GM23338 (cell line): ENCODE measurements at regions not wholly inside any gene's neighbourhood (a gene's known extent, or its start where the extent isn't known, plus 50 kb on each side); places are given as distances from the start of the nearest gene placed in this dataset.

Experiments
- EZH2 ChIP-seq: fragments of 200-600 bp; sonication (generic); IDR thresholded peaks from one replicate; pipeline ENCODE4 v1.8.0; 2017; ENCODE audit warnings: antibody characterized with exemption, mild to moderate bottlenecking, low read depth; ENCODE audit not compliant: unreplicated experiment
- EZH2phosphoT487 ChIP-seq: fragments of 200-600 bp; sonication (generic); IDR thresholded peaks from one replicate; pipeline ENCODE4 v1.8.1; 2018; ENCODE audit warnings: antibody characterized with exemption; ENCODE audit not compliant: unreplicated experiment
- NANOG ChIP-seq: IDR thresholded peaks from 2 replicates; pipeline ENCODE4 v1.6.1; 2016; ENCODE audit warnings: antibody characterized with exemption, borderline replicate concordance
- TF ChIP-seq, protein P1 (sequence below), 2 experiments: fragments of 200-600 bp in 1 of 2; sonication (generic) in 1 of 2; conservative IDR thresholded peaks; 2 replicates each; pipeline versions ENCODE4 v1.5.1 to v1.6.1; 2016 to 2017; ENCODE audit warnings: antibody characterized with exemption in 2 of 2, low read depth in 2 of 2, mild to moderate bottlenecking in 2 of 2, moderate library complexity in 1 of 2
- TF ChIP-seq, protein P2 (sequence below): IDR thresholded peaks from one replicate; pipeline ENCODE4 v1.6.1; 2018; ENCODE audit warnings: antibody characterized with exemption; ENCODE audit not compliant: unreplicated experiment

DNA sequence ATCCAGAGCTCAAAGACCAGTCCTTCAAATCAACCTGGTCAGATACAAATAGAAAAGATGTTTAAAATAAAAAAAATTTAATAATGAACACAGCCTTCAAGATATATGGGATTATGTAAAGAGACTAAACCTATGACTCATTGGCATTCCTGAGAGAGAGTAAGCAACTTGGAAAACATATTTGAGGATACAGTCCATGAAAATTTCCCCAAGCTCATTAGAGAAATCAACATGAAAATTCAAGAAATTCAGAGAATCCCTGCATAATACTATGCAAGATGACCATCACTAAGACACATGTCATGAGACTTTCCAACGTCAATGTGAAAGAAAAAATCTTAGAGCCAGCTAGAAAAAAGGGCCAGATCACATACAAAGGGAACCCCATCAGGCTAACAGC is 512.9 kb upstream of the PTGER4 start:
- no peak for TF ChIP-seq NANOG
- TF ChIP-seq, protein P1, sequence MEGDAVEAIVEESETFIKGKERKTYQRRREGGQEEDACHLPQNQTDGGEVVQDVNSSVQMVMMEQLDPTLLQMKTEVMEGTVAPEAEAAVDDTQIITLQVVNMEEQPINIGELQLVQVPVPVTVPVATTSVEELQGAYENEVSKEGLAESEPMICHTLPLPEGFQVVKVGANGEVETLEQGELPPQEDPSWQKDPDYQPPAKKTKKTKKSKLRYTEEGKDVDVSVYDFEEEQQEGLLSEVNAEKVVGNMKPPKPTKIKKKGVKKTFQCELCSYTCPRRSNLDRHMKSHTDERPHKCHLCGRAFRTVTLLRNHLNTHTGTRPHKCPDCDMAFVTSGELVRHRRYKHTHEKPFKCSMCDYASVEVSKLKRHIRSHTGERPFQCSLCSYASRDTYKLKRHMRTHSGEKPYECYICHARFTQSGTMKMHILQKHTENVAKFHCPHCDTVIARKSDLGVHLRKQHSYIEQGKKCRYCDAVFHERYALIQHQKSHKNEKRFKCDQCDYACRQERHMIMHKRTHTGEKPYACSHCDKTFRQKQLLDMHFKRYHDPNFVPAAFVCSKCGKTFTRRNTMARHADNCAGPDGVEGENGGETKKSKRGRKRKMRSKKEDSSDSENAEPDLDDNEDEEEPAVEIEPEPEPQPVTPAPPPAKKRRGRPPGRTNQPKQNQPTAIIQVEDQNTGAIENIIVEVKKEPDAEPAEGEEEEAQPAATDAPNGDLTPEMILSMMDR (conservative IDR thresholded peaks at IDR 0.05; ENCODE audit: low read depth in 2 of 2): no peak
- no peak for TF ChIP-seq EZH2phosphoT487
- TF ChIP-seq, protein P2, sequence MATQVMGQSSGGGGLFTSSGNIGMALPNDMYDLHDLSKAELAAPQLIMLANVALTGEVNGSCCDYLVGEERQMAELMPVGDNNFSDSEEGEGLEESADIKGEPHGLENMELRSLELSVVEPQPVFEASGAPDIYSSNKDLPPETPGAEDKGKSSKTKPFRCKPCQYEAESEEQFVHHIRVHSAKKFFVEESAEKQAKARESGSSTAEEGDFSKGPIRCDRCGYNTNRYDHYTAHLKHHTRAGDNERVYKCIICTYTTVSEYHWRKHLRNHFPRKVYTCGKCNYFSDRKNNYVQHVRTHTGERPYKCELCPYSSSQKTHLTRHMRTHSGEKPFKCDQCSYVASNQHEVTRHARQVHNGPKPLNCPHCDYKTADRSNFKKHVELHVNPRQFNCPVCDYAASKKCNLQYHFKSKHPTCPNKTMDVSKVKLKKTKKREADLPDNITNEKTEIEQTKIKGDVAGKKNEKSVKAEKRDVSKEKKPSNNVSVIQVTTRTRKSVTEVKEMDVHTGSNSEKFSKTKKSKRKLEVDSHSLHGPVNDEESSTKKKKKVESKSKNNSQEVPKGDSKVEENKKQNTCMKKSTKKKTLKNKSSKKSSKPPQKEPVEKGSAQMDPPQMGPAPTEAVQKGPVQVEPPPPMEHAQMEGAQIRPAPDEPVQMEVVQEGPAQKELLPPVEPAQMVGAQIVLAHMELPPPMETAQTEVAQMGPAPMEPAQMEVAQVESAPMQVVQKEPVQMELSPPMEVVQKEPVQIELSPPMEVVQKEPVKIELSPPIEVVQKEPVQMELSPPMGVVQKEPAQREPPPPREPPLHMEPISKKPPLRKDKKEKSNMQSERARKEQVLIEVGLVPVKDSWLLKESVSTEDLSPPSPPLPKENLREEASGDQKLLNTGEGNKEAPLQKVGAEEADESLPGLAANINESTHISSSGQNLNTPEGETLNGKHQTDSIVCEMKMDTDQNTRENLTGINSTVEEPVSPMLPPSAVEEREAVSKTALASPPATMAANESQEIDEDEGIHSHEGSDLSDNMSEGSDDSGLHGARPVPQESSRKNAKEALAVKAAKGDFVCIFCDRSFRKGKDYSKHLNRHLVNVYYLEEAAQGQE: no peak
- TF ChIP-seq EZH2: no peak
